A549 (cell line): ENCODE measurements at regions not wholly inside any gene's neighbourhood (a gene's known extent, or its start where the extent isn't known, plus 50 kb on each side); places are given as distances from the start of the nearest gene placed in this dataset.
A peak's percentile ranks its signal among the peaks of the same experiment; 100 is the strongest.

Experiments used
- ATAC-seq, 2 experiments: fragments of 200-7000 bp in 1 of 2; fragments of >200 bp in 1 of 2; cut with Nextera tagmentation in 1 of 2; cut with Tn5 transposase in 1 of 2; 3 replicates each; pipeline versions ENCODE4 v1.8.0 to v1.9.1; 2018 to 2020; ENCODE audit warnings: mild to moderate bottlenecking in 1 of 2, moderate library complexity in 1 of 2
- CTCF ChIA-PET: fragments of 300-600 bp; sonication (Branson Sonifier 250); formaldehyde crosslinking; extraction: SDS; loops from one replicate; lab custom pipeline; 2021; ENCODE audit warnings: antibody characterized with exemption, inconsistent platforms; lab: Yijun Ruan, JAX
- POLR2A ChIA-PET: fragments of 350-600 bp; formaldehyde crosslinking; extraction: SDS; loops from one replicate; lab custom pipeline; 2021; ENCODE audit warnings: antibody characterized with exemption, inconsistent platforms; lab: Yijun Ruan, JAX
- DNase-seq, 2 experiments: peaks; one replicate each; pipeline versions ENCODE4 v3.0.0 to v3.0.0-alpha.2; 2011 to 2016; ENCODE audit warnings: low read depth in 1 of 2, low spot score in 1 of 2
- FAIRE-seq: peaks from 2 replicates; lab custom pipeline; 2011; peaks lifted over from hg19 to GRCh38; lab: Jason Lieb, UNC
- H3K27ac ChIP-seq, 2 experiments: fragments of >200 bp; sonication (Bioruptor Twin); formaldehyde crosslinking; 3 replicates each; pipeline ENCODE4 v1.5.1; 2016 to 2017
- H3K4me1 ChIP-seq: fragments of >200 bp; sonication (Bioruptor Twin); formaldehyde crosslinking; 3 replicates; pipeline ENCODE4 v1.6.1; 2016
- H3K4me2 ChIP-seq: fragments of >200 bp; sonication (Bioruptor Twin); formaldehyde crosslinking; 3 replicates; pipeline ENCODE4 v1.6.1; 2016
- H3K4me3 ChIP-seq: fragments of >200 bp; sonication (Bioruptor Twin); formaldehyde crosslinking; 3 replicates; pipeline ENCODE4 v1.5.1; 2016
- H3K9me3 ChIP-seq: fragments of >200 bp; sonication (Bioruptor Twin); formaldehyde crosslinking; 3 replicates; pipeline ENCODE4 v1.6.1; 2016
- CEBPB ChIP-seq, 2 experiments: fragments of >200 bp in 1 of 2; sonication (Bioruptor Twin) in 1 of 2; formaldehyde crosslinking in 1 of 2; IDR thresholded peaks; 2 replicates each; pipeline ENCODE4 v1.6.1; 2012 to 2016
- CHD4 ChIP-seq: fragments of 200-600 bp; sonication (generic); IDR thresholded peaks from 2 replicates; pipeline ENCODE4 v1.6.1; 2016; ENCODE audit warnings: antibody characterized with exemption, mild to moderate bottlenecking, borderline replicate concordance
- EHMT2 ChIP-seq: fragments of 200-600 bp; sonication (generic); IDR thresholded peaks from 2 replicates; pipeline ENCODE4 v1.6.1; 2016; ENCODE audit warnings: antibody characterized with exemption, low read depth, mild to moderate bottlenecking, moderate library complexity
- EP300 ChIP-seq, 2 experiments: fragments of >200 bp; sonication (Bioruptor Twin); formaldehyde crosslinking; IDR thresholded peaks; 2 replicates in 1 of 2; 3 replicates in 1 of 2; pipeline ENCODE4 v1.6.1; 2016 to 2017
- ESRRA ChIP-seq: fragments of 150-350 bp; IDR thresholded peaks from 2 replicates; pipeline ENCODE4 v1.6.1; 2014; ENCODE audit warnings: mild to moderate bottlenecking, low read length, borderline replicate concordance
- FOSB ChIP-seq: fragments of 250-450 bp; sonication (Bioruptor Pico); IDR thresholded peaks from 2 replicates; pipeline ENCODE4 v1.5.0; 2020; ENCODE audit warnings: mild to moderate bottlenecking, moderate library complexity
- FOXS1 ChIP-seq: fragments of 250-450 bp; sonication (Bioruptor Pico); IDR thresholded peaks from 2 replicates; pipeline ENCODE4 v1.5.0; 2020; ENCODE audit warnings: mild to moderate bottlenecking, moderate library complexity
- GATA3 ChIP-seq: IDR thresholded peaks from 2 replicates; pipeline ENCODE4 v1.6.1; 2012; ENCODE audit warnings: borderline replicate concordance
- HDAC2 ChIP-seq: fragments of 200-600 bp; sonication (generic); IDR thresholded peaks from 2 replicates; pipeline ENCODE4 v1.6.1; 2016
- HEYL ChIP-seq: fragments of 250-450 bp; sonication (Bioruptor Pico); IDR thresholded peaks from 2 replicates; pipeline ENCODE4 v1.8.0; 2021; ENCODE audit warnings: mild to moderate bottlenecking, moderate library complexity
- HOXB13 ChIP-seq: fragments of 250-450 bp; sonication (Bioruptor Pico); IDR thresholded peaks from 2 replicates; pipeline ENCODE4 v1.5.0; 2020; ENCODE audit warnings: low read depth, mild to moderate bottlenecking, moderate library complexity
- KDM1A ChIP-seq: fragments of 200-600 bp; sonication (generic); IDR thresholded peaks from 2 replicates; pipeline ENCODE4 v1.6.1; 2016; ENCODE audit warnings: low read depth, mild to moderate bottlenecking
- KDM5A ChIP-seq: fragments of 200-600 bp; sonication (generic); IDR thresholded peaks from 2 replicates; pipeline ENCODE4 v1.6.1; 2016; ENCODE audit warnings: antibody characterized with exemption, mild to moderate bottlenecking
- MAZ ChIP-seq: fragments of 150-350 bp; IDR thresholded peaks from 2 replicates; pipeline ENCODE4 v1.6.1; 2014; ENCODE audit warnings: antibody characterized with exemption, low read depth, low read length, borderline replicate concordance
- MYC ChIP-seq: IDR thresholded peaks from 2 replicates; pipeline ENCODE4 v1.6.1; 2012; ENCODE audit warnings: mild to moderate bottlenecking, inconsistent platforms, low read length, improper control_type of control experiment, borderline replicate concordance
- NFE2L2 ChIP-seq: fragments of 150-350 bp; conservative IDR thresholded peaks from 2 replicates; pipeline ENCODE4 v1.6.1; 2014; ENCODE audit warnings: low read length
- PHF8 ChIP-seq: fragments of 200-600 bp; sonication (generic); IDR thresholded peaks from 2 replicates; pipeline ENCODE4 v1.6.1; 2016; ENCODE audit warnings: low read depth, mild to moderate bottlenecking, antibody characterized with exemption, moderate library complexity, borderline replicate concordance
- RAD21 ChIP-seq, 2 experiments: fragments of >200 bp in 1 of 2; sonication (Bioruptor Twin) in 1 of 2; formaldehyde crosslinking in 1 of 2; IDR thresholded peaks in 1 of 2; conservative IDR thresholded peaks in 1 of 2; 2 replicates in 1 of 2; 3 replicates in 1 of 2; pipeline ENCODE4 v1.6.1; 2012 to 2018; ENCODE audit warnings: inconsistent platforms in 1 of 2
- RFX5 ChIP-seq: fragments of 450-650 bp; IDR thresholded peaks from 2 replicates; pipeline ENCODE4 v1.7.1; 2014; ENCODE audit warnings: antibody characterized with exemption, mild to moderate bottlenecking, moderate library complexity
- TFCP2L1 ChIP-seq: fragments of 250-450 bp; sonication (Bioruptor Pico); IDR thresholded peaks from 2 replicates; pipeline ENCODE4 v1.5.0; 2021; ENCODE audit warnings: mild to moderate bottlenecking
- ZC3H11A ChIP-seq: fragments of 450-650 bp; IDR thresholded peaks from 2 replicates; pipeline ENCODE4 v1.6.1; 2014; ENCODE audit warnings: antibody characterized with exemption, mild to moderate bottlenecking
- ZFP36 ChIP-seq: fragments of 450-650 bp; IDR thresholded peaks from 2 replicates; pipeline ENCODE4 v1.6.1; 2014; ENCODE audit warnings: borderline replicate concordance; ENCODE audit not compliant: partially characterized antibody
- ZNF302 ChIP-seq: fragments of 250-450 bp; sonication (Bioruptor Pico); IDR thresholded peaks from 2 replicates; pipeline ENCODE4 v1.9.0; 2021; ENCODE audit warnings: inconsistent platforms, mild to moderate bottlenecking, moderate library complexity
- WGBS: methylation state at CpG from one replicate; pipeline ENCODE4 v1.1.6; 2017; ENCODE audit errors: missing lambda C conversion rate; 5-methylcytosine and 5-hydroxymethylcytosine counted together
- TF ChIP-seq, protein P1 (sequence below): IDR thresholded peaks from 2 replicates; pipeline ENCODE4 v1.6.1; 2012; ENCODE audit warnings: low read depth, borderline replicate concordance
- TF ChIP-seq, protein P2 (sequence below): fragments of >200 bp; sonication (Bioruptor Twin); formaldehyde crosslinking; IDR thresholded peaks from 3 replicates; pipeline ENCODE4 v1.6.1; 2016
- TF ChIP-seq, protein P3 (sequence below): IDR thresholded peaks from 2 replicates; pipeline ENCODE4 v1.6.1; 2012

DNA sequence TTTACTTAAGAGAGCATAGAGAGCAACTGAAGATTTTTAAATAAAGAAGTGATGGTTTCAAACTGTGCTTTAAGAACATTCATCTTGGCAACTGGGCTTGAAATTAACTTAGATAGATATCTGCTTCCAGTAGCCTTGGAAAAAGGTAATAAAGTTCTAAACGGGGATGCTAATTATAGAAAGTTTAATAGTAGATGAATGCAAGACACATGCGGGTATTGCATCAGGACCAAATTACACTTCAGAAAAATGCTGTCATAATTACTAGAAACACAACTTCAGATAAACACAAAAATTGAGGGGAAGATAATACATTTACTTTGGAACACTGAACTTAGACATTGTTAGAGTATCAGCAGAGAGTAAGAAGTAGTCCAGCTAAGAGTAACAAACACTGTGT is 227.7 kb upstream of the SNX2 start:
- H3K9me3 ChIP-seq: no peaks in the 10 kb centered on the region; the same call in 2 of the 3 replicates
- no peak overlapping the region for H3K4me2 ChIP-seq
- WGBS: 28% methylated on average over 2 of the region's 2 CpGs
- H3K4me1 ChIP-seq: no peaks in the 10 kb centered on the region
- H3K4me3 ChIP-seq: no peak overlapping the region
- ChIA-PET CTCF (no interaction called here), POLR2A (no interaction called here)
- TF ChIP-seq HEYL: no peak
- TF ChIP-seq EHMT2: no peak
- no peak for TF ChIP-seq MAZ
- TF ChIP-seq KDM1A: no peak
- no peak for TF ChIP-seq RAD21 (conservative IDR thresholded peaks at IDR 0.05 in 1 of 2, IDR thresholded peaks at IDR 0.05 in 1 of 2)
- no peak for TF ChIP-seq NFE2L2
- TF ChIP-seq PHF8: no peak
- TF ChIP-seq EP300 (IDR thresholded peaks at IDR 0.05): no peak
- TF ChIP-seq KDM5A: no peak
- TF ChIP-seq GATA3: no peak
- no peak for TF ChIP-seq RFX5
- TF ChIP-seq FOSB (CRISPR knock-in tag): no peak
- ATAC-seq (no peak), FAIRE-seq (no peak), DNase-seq (no peak)
- H3K27ac ChIP-seq: no peak overlapping the region

DNA sequence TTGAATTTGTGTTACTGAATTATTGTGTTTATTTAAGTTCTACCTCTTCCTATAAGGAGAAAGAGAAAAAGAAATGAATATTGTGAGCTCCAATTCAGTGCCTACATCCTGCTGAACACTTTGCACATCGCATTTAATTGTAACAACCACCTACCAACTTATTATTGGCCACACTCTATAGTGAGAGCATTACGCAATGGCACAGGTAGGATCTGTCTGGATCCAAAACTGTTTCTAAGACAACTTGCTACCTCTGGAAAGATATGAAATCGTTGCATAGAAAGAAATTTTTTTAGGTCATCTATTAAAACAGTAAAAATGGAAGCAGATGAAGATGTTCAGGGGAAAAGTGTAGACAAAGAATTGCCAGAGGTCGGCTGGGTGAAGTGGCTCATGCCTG is 227.2 kb upstream of the SNX2 start:
- Histone ChIP-seq H3K4me2 (no peak overlapping the region), H3K27ac (no peak overlapping the region), H3K9me3 (no peaks in the 10 kb centered on the region; the same call in 2 of the 3 replicates), H3K4me1 (no peaks in the 10 kb centered on the region), H3K4me3 (no peak overlapping the region)
- no peak for FAIRE-seq
- no peak for ATAC-seq
- TF ChIP-seq, protein P1, sequence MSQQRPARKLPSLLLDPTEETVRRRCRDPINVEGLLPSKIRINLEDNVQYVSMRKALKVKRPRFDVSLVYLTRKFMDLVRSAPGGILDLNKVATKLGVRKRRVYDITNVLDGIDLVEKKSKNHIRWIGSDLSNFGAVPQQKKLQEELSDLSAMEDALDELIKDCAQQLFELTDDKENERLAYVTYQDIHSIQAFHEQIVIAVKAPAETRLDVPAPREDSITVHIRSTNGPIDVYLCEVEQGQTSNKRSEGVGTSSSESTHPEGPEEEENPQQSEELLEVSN: no peak
- TF ChIP-seq CEBPB (IDR thresholded peaks at IDR 0.05) (peak; percentile 38 to 51; a peak in 3 of 4 replicates), MYC (no peak)
- CTCF ChIA-PET: interaction anchor here (0.7 kb wide), 1 partner anchor 299 kb away, joined by 3 read pairs; no protein-coding TSS in a partner anchor
- WGBS: 44% methylated on average over 4 of the region's 4 CpGs
- POLR2A ChIA-PET: no interaction called here
- DNase-seq: no peak

DNA sequence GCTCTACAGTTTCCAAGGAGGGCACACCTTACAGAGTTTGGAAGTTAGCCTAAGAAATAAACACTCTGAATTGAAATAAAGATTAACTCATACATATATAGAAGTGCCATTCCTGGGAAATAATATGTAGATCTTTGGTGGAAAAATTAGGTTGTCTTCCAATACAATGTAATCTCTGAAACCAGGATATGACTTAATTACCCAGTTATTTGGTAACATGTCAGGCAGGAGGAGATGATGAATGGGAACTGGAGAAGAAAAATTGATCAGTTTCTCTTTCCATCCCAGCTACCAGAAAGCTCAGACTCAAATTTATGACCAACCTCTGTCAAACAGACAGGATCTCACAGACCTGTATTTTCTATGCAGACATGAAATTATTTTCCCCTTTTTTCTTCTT is 215.2 kb upstream of the SNX2 start:
- no peak overlapping the region for H3K4me3 ChIP-seq
- ATAC-seq (no peak), FAIRE-seq (no peak), DNase-seq (no peak)
- H3K4me1 ChIP-seq: no peaks in the 10 kb centered on the region
- POLR2A ChIA-PET: no interaction called here
- H3K4me2 ChIP-seq: no peak overlapping the region
- CTCF ChIA-PET: no interaction called here
- TF ChIP-seq ZNF302 (CRISPR knock-in tag) (no peak), ZC3H11A (no peak), HOXB13 (CRISPR knock-in tag) (no peak), ZFP36 (no peak), FOXS1 (CRISPR knock-in tag) (no peak), TFCP2L1 (no peak)
- TF ChIP-seq, protein P2, sequence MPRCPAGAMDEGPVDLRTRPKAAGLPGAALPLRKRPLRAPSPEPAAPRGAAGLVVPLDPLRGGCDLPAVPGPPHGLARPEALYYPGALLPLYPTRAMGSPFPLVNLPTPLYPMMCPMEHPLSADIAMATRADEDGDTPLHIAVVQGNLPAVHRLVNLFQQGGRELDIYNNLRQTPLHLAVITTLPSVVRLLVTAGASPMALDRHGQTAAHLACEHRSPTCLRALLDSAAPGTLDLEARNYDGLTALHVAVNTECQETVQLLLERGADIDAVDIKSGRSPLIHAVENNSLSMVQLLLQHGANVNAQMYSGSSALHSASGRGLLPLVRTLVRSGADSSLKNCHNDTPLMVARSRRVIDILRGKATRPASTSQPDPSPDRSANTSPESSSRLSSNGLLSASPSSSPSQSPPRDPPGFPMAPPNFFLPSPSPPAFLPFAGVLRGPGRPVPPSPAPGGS: no peak
- H3K27ac ChIP-seq: no peak overlapping the region
- H3K9me3 ChIP-seq: no peaks in the 10 kb centered on the region

DNA sequence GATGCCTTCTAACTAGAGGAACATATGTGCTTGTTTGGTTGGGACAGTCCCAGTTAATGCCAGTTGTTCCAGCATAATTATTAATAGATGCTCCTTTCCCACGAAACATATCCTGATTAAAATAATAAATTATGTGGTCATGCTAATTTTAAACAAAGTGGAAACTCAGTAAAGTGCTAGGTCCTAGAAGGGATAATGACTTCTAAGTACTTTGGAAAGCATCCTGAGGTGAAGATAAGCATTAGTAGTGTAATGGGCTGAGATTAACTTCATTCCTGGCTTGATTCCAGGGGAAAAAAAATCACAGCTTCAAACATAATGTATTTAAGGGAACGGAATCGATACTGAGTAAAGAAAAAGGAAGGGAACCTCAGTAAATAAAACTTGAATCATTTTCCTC is 213.7 kb upstream of the SNX2 start:
- DNase-seq: no peak
- Histone ChIP-seq H3K9me3 (no peaks in the 10 kb centered on the region), H3K4me3 (no peak overlapping the region), H3K4me1 (no peaks in the 10 kb centered on the region), H3K27ac (no peak overlapping the region), H3K4me2 (no peak overlapping the region)
- TF ChIP-seq TFCP2L1: no peak
- no peak for TF ChIP-seq EP300 (IDR thresholded peaks at IDR 0.05)
- TF ChIP-seq, protein P3, sequence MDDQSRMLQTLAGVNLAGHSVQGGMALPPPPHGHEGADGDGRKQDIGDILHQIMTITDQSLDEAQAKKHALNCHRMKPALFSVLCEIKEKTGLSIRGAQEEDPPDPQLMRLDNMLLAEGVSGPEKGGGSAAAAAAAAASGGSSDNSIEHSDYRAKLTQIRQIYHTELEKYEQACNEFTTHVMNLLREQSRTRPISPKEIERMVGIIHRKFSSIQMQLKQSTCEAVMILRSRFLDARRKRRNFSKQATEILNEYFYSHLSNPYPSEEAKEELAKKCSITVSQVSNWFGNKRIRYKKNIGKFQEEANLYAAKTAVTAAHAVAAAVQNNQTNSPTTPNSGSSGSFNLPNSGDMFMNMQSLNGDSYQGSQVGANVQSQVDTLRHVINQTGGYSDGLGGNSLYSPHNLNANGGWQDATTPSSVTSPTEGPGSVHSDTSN: no peak
- TF ChIP-seq HOXB13 (CRISPR knock-in tag): no peak
- no peak for TF ChIP-seq MAZ
- no peak for TF ChIP-seq HDAC2
- TF ChIP-seq NFE2L2: no peak
- no peak for TF ChIP-seq ESRRA
- TF ChIP-seq CHD4: no peak
- TF ChIP-seq GATA3: no peak
- POLR2A ChIA-PET: no interaction called here
- CTCF ChIA-PET: no interaction called here
- no peak for ATAC-seq
- FAIRE-seq: no peak
- WGBS: 38% methylated on average over 3 of the region's 3 CpGs
